ENCODE measurements at regions not wholly inside any gene's neighbourhood (a gene's known extent, or its start where the extent isn't known, plus 50 kb on each side); places are given as distances from the start of the nearest gene placed in this dataset.
"Not testable (repeated sequence)": the region's sequence is repeated elsewhere in the genome, so short reads cannot be mapped to it uniquely, and the experiment has no call there.

GRCh38 chr5:163269624-163270023 is 167.8 kb upstream of the CCNG1 start:
- H3K79me2 ChIP-seq (ENCODE audit: control insufficient read depth, insufficient read depth, low read length) = no peaks in the 10 kb centered on the region
- no peaks in the 10 kb centered on the region for H3K4me1 ChIP-seq (ENCODE audit: control insufficient read depth, extremely low read depth, insufficient read depth, low read length)
- DNase-seq (ENCODE audit: low read depth in 2 of 2) = peak in 1 of 2 donors; percentile 40
- H3K9ac ChIP-seq (ENCODE audit: insufficient read depth, low read length) = no peak overlapping the region
- H3K4me3 ChIP-seq (replicated peaks in 1 of 4; ENCODE audit: control extremely low read depth in 1 of 4, insufficient read depth in 1 of 4, low read depth in 3 of 4, low read length in 4 of 4) = no peak overlapping the region
- H3K4me2 ChIP-seq (ENCODE audit: extremely low read depth, insufficient read depth, low read length) = no peak overlapping the region
- TF ChIP-seq EZH2 (IDR thresholded peaks at IDR 0.05; ENCODE audit: low read length, missing control alignments) (no peak), CTCF (conservative IDR thresholded peaks at IDR 0.05 in 1 of 2, IDR thresholded peaks at IDR 0.05 in 1 of 2; ENCODE audit: low read depth in 1 of 2, low read length in 2 of 2) (no peak)
- no peaks in the 10 kb centered on the region for H4K20me1 ChIP-seq (ENCODE audit: control insufficient read depth, extremely low read depth, insufficient read depth, low read length)
- H3K9me3 ChIP-seq (ENCODE audit: control insufficient read depth, insufficient read depth, low read depth, low read length) = no peaks in the 10 kb centered on the region
- H2AFZ ChIP-seq (ENCODE audit: low read length) = no peak overlapping the region
- H3K36me3 ChIP-seq (ENCODE audit: control insufficient read depth, insufficient read depth, low read length) = no peaks in the 10 kb centered on the region
- no peaks in the 10 kb centered on the region for H3K27me3 ChIP-seq (ENCODE audit: control insufficient read depth, insufficient read depth, low read length)
- no peak overlapping the region for H3K27ac ChIP-seq (ENCODE audit: insufficient read depth, low read length)

DNA sequence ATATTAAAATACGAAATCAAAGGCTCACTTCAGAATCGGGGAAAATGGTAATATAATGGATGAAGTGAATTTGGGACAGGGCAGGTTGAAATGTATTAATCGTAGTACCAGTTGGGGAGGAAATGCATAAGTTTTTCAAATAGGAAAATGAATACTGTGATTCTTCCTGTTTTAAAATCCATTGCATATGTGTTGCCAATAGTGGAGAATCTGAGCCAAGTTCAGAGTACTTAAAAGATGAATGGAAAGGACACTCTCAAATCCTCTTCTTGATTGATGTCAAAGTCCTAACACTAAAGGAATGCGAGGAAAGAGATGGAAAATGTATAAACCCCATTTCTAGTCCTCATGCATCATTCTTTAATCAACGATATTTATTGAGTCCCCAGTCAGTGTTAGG is 160.9 kb upstream of the CCNG1 start:
- no peak overlapping the region for H3K9ac ChIP-seq (ENCODE audit: insufficient read depth, low read length)
- H3K9me3 ChIP-seq (ENCODE audit: control insufficient read depth, insufficient read depth, low read depth, low read length) = no peaks in the 10 kb centered on the region
- no peaks in the 10 kb centered on the region for H3K27me3 ChIP-seq (ENCODE audit: control insufficient read depth, insufficient read depth, low read length)
- H2AFZ ChIP-seq (ENCODE audit: low read length) = no peak overlapping the region
- no peak overlapping the region for H3K4me3 ChIP-seq (replicated peaks in 1 of 4; ENCODE audit: control extremely low read depth in 1 of 4, insufficient read depth in 1 of 4, low read depth in 3 of 4, low read length in 4 of 4)
- H3K79me2 ChIP-seq (ENCODE audit: control insufficient read depth, insufficient read depth, low read length) = no peaks in the 10 kb centered on the region
- no peaks in the 10 kb centered on the region for H3K36me3 ChIP-seq (ENCODE audit: control insufficient read depth, insufficient read depth, low read length)
- no peaks in the 10 kb centered on the region for H4K20me1 ChIP-seq (ENCODE audit: control insufficient read depth, extremely low read depth, insufficient read depth, low read length)
- TF ChIP-seq CTCF (conservative IDR thresholded peaks at IDR 0.05 in 1 of 2, IDR thresholded peaks at IDR 0.05 in 1 of 2; ENCODE audit: low read depth in 1 of 2, low read length in 2 of 2) = no peak
- no peak for TF ChIP-seq EZH2 (IDR thresholded peaks at IDR 0.05; ENCODE audit: low read length, missing control alignments)
- no peak overlapping the region for H3K4me2 ChIP-seq (ENCODE audit: extremely low read depth, insufficient read depth, low read length)
- H3K27ac ChIP-seq (ENCODE audit: insufficient read depth, low read length) = no peak overlapping the region
- no peaks in the 10 kb centered on the region for H3K4me1 ChIP-seq (ENCODE audit: control insufficient read depth, extremely low read depth, insufficient read depth, low read length)
- DNase-seq (ENCODE audit: low read depth in 2 of 2) = no peak

DNA sequence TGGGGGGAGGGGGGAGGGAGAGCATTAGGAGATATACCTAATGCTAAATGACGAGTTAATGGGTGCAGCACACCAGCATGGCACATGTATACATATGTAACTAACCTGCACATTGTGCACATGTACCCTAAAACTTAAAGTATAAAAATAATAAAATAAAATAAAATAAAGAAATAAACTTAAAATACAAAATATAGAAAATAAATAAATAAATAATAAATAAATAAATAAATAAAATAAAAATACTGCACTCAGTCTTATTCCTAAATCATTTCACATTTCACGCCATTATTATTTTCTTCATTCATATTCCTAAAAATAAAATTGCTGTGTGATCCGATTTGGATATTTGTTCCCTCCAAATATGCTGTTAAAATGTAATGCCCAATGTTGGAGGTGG is 156.5 kb upstream of the CCNG1 start:
- not testable (repeated sequence) for H3K9me3 ChIP-seq (ENCODE audit: control insufficient read depth, insufficient read depth, low read depth, low read length); H3K4me3 ChIP-seq (replicated peaks in 1 of 4; ENCODE audit: control extremely low read depth in 1 of 4, insufficient read depth in 1 of 4, low read depth in 3 of 4, low read length in 4 of 4); H3K36me3 ChIP-seq (ENCODE audit: control insufficient read depth, insufficient read depth, low read length); H3K4me2 ChIP-seq (ENCODE audit: extremely low read depth, insufficient read depth, low read length); H4K20me1 ChIP-seq (ENCODE audit: control insufficient read depth, extremely low read depth, insufficient read depth, low read length); H3K9ac ChIP-seq (ENCODE audit: insufficient read depth, low read length); H2AFZ ChIP-seq (ENCODE audit: low read length); DNase-seq (ENCODE audit: low read depth in 2 of 2); H3K27ac ChIP-seq (ENCODE audit: insufficient read depth, low read length); H3K79me2 ChIP-seq (ENCODE audit: control insufficient read depth, insufficient read depth, low read length); H3K27me3 ChIP-seq (ENCODE audit: control insufficient read depth, insufficient read depth, low read length); H3K4me1 ChIP-seq (ENCODE audit: control insufficient read depth, extremely low read depth, insufficient read depth, low read length)

DNA sequence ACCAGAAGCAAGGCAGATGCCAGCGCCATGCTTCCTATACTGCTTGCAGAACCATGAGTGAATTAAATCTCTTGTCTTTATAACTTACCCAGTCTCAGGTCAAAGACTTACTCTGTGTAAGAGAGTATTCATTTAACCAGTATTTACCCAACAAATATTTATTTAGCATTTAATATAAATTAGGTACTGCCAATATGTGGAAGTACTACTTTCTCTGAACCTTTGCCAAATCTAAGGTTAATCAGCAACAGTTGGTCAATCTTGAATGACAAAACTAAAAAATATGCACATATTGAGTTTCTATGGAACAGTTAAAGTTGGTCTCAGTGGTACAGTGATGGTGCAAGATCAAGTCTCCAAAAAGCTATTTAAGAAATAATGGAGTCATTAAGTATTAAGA is 155.9 kb upstream of the CCNG1 start:
- no peak overlapping the region for H2AFZ ChIP-seq (ENCODE audit: low read length)
- TF ChIP-seq CTCF (conservative IDR thresholded peaks at IDR 0.05 in 1 of 2, IDR thresholded peaks at IDR 0.05 in 1 of 2; ENCODE audit: low read depth in 1 of 2, low read length in 2 of 2) (no peak), EZH2 (IDR thresholded peaks at IDR 0.05; ENCODE audit: low read length, missing control alignments) (no peak)
- no peaks in the 10 kb centered on the region for H4K20me1 ChIP-seq (ENCODE audit: control insufficient read depth, extremely low read depth, insufficient read depth, low read length)
- no peak overlapping the region for H3K4me2 ChIP-seq (ENCODE audit: extremely low read depth, insufficient read depth, low read length)
- no peaks in the 10 kb centered on the region for H3K4me1 ChIP-seq (ENCODE audit: control insufficient read depth, extremely low read depth, insufficient read depth, low read length)
- no peak for DNase-seq (ENCODE audit: low read depth in 2 of 2)
- no peaks in the 10 kb centered on the region for H3K79me2 ChIP-seq (ENCODE audit: control insufficient read depth, insufficient read depth, low read length)
- H3K9me3 ChIP-seq (ENCODE audit: control insufficient read depth, insufficient read depth, low read depth, low read length) = no peaks in the 10 kb centered on the region
- no peaks in the 10 kb centered on the region for H3K36me3 ChIP-seq (ENCODE audit: control insufficient read depth, insufficient read depth, low read length)
- H3K4me3 ChIP-seq (replicated peaks in 1 of 4; ENCODE audit: control extremely low read depth in 1 of 4, insufficient read depth in 1 of 4, low read depth in 3 of 4, low read length in 4 of 4) = no peak overlapping the region
- no peaks in the 10 kb centered on the region for H3K27me3 ChIP-seq (ENCODE audit: control insufficient read depth, insufficient read depth, low read length)
- no peak overlapping the region for H3K27ac ChIP-seq (ENCODE audit: insufficient read depth, low read length)
- no peak overlapping the region for H3K9ac ChIP-seq (ENCODE audit: insufficient read depth, low read length)
